Caco-2 (cell line): ENCODE measurements at regions not wholly inside any gene's neighbourhood (a gene's known extent, or its start where the extent isn't known, plus 50 kb on each side); places are given as distances from the start of the nearest gene placed in this dataset.

Source experiments
- BruUV-seq: library from RNA; stranded (reverse); fragments of 400-500 nt; replicated peaks from 2 replicates; lab custom pipeline; 2021; lab: Mats Ljungman, UMichigan
- CTCF ChIA-PET: fragments of 300-600 bp; sonication (Branson Sonifier 250); formaldehyde crosslinking; loops from one replicate; lab custom pipeline; 2022; ENCODE audit warnings: antibody characterized with exemption; lab: Charles Lee
- POLR2A ChIA-PET: fragments of 300-600 bp; sonication (Branson Sonifier 250); formaldehyde crosslinking; loops from one replicate; lab custom pipeline; 2022; ENCODE audit warnings: antibody characterized with exemption; lab: Charles Lee
- DNase-seq, 2 experiments: peaks; one replicate each; pipeline versions ENCODE4 v3.0.0 to v3.0.0-alpha.2; 2020 to 2022
- H3K27me3 ChIP-seq: replicated peaks from 2 replicates; pipeline ENCODE4 v1.6.0; 2011; ENCODE audit warnings: low read length; ENCODE audit not compliant: control insufficient read depth, insufficient read depth
- H3K36me3 ChIP-seq: 2 replicates; pipeline ENCODE4 v1.5.1; 2011; ENCODE audit warnings: low read length; ENCODE audit not compliant: control insufficient read depth, insufficient read depth
- H3K4me1 ChIP-seq: fragments of 250-450 bp; sonication (Bioruptor Pico); 2 replicates; pipeline ENCODE4 v1.5.1; 2020; ENCODE audit warnings: mild to moderate bottlenecking
- H3K4me3 ChIP-seq: 2 replicates; pipeline ENCODE4 v1.5.1; 2011; ENCODE audit warnings: low read depth, mild to moderate bottlenecking, control low read depth, low read length
- H3K9me3 ChIP-seq: fragments of 250-450 bp; sonication (Bioruptor Pico); 2 replicates; pipeline ENCODE4 v1.5.1; 2020; ENCODE audit warnings: mild to moderate bottlenecking, moderate library complexity
- H3K27ac Mint-ChIP-seq: one replicate; pipeline ENCODE4 v1.8.0; 2022; ENCODE audit warnings: mixed read lengths; ENCODE audit not compliant: unreplicated experiment
- H3K27me3 Mint-ChIP-seq: one replicate; pipeline ENCODE4 v1.8.0; 2022; ENCODE audit warnings: mixed read lengths; ENCODE audit not compliant: insufficient read depth, unreplicated experiment
- H3K36me3 Mint-ChIP-seq: one replicate; pipeline ENCODE4 v1.8.0; 2022; ENCODE audit warnings: mild to moderate bottlenecking, mixed read lengths; ENCODE audit not compliant: insufficient read depth, unreplicated experiment
- H3K4me1 Mint-ChIP-seq: one replicate; pipeline ENCODE4 v1.8.0; 2022; ENCODE audit warnings: low read depth, mixed read lengths; ENCODE audit not compliant: unreplicated experiment
- H3K4me3 Mint-ChIP-seq: one replicate; pipeline ENCODE4 v1.8.0; 2022; ENCODE audit warnings: mild to moderate bottlenecking, moderate library complexity, mixed read lengths; ENCODE audit not compliant: unreplicated experiment
- H3K9me3 Mint-ChIP-seq: one replicate; pipeline ENCODE4 v1.8.0; 2022; ENCODE audit warnings: mixed read lengths; ENCODE audit not compliant: unreplicated experiment
- CTCF ChIP-seq, 2 experiments: fragments of 200-600 bp in 1 of 2; IDR thresholded peaks; 1 replicate in 1 of 2; 2 replicates in 1 of 2; pipeline versions ENCODE4 v1.5.1 to v1.8.0; 2011 to 2022; ENCODE audit warnings: antibody characterized with exemption in 1 of 2, control low read depth in 1 of 2, inconsistent platforms in 1 of 2, low read depth in 1 of 2, low read length in 1 of 2, mild to moderate bottlenecking in 1 of 2, moderate library complexity in 1 of 2; ENCODE audit not compliant: insufficient read depth in 1 of 2, severe bottlenecking in 1 of 2, unreplicated experiment in 1 of 2
- intact Hi-C: fragments of 100-400 bp; cut with micrococcal nuclease; formaldehyde crosslinking; loops from one replicate; pipeline ENCODE4 v1.10.0; 2022; ENCODE audit not compliant: unreplicated experiment

GRCh38 chr1:147377263-147378246 is 135.1 kb downstream of the CHD1L start:
- Histone ChIP-seq H3K36me3 (no peaks in the 10 kb centered on the region), H3K9me3 (peaks cover 4% of the 10 kb centered on the region), H3K4me1 (no peaks in the 10 kb centered on the region), H3K27me3 (no peaks in the 10 kb centered on the region), H3K4me3 (no peak overlapping the region)
- H3K27me3 Mint-ChIP-seq: no peaks in the 10 kb centered on the region
- CTCF ChIA-PET: no interaction called here
- H3K27ac Mint-ChIP-seq: no peak overlapping the region
- H3K36me3 Mint-ChIP-seq: no peaks in the 10 kb centered on the region
- no peak for DNase-seq
- TF ChIP-seq CTCF (IDR thresholded peaks at IDR 0.05; ENCODE audit: insufficient read depth in 1 of 2, low read depth in 1 of 2, low read length in 1 of 2, severe bottlenecking in 1 of 2, unreplicated experiment in 1 of 2): no peak
- H3K4me3 Mint-ChIP-seq: no peak overlapping the region
- H3K9me3 Mint-ChIP-seq: no peaks in the 10 kb centered on the region
- POLR2A ChIA-PET: no interaction called here
- no TSS peak for BruUV-seq
- H3K4me1 Mint-ChIP-seq: no peaks in the 10 kb centered on the region
- intact Hi-C loops: no loop called here

- intact Hi-C loops: no loop called here
- H3K9me3 Mint-ChIP-seq: no peaks in the 10 kb centered on the region
- H3K36me3 ChIP-seq: no peaks in the 10 kb centered on the region
- no peak overlapping the region for H3K4me3 Mint-ChIP-seq
- H3K4me1 Mint-ChIP-seq: no peaks in the 10 kb centered on the region
- H3K27ac Mint-ChIP-seq: no peak overlapping the region
- ChIA-PET CTCF (no interaction called here), POLR2A (no interaction called here)
- no peaks in the 10 kb centered on the region for H3K36me3 Mint-ChIP-seq
- no peaks in the 10 kb centered on the region for H3K9me3 ChIP-seq
- BruUV-seq: no TSS peak
- DNase-seq: no peak
- no peaks in the 10 kb centered on the region for H3K4me1 ChIP-seq
- TF ChIP-seq CTCF (IDR thresholded peaks at IDR 0.05; ENCODE audit: insufficient read depth in 1 of 2, low read depth in 1 of 2, low read length in 1 of 2, severe bottlenecking in 1 of 2, unreplicated experiment in 1 of 2): no peak
- peaks cover 3% of the 10 kb centered on the region for H3K27me3 Mint-ChIP-seq
- H3K4me3 ChIP-seq: no peak overlapping the region
- H3K27me3 ChIP-seq: no peaks in the 10 kb centered on the region
Observed at GRCh38 chr1:147379889-147380288, 137.4 kb downstream of the CHD1L start.

GRCh38 chr1:147384804-147385203 is 142.3 kb downstream of the CHD1L start:
- no peak for TF ChIP-seq CTCF (IDR thresholded peaks at IDR 0.05; ENCODE audit: insufficient read depth in 1 of 2, low read depth in 1 of 2, low read length in 1 of 2, severe bottlenecking in 1 of 2, unreplicated experiment in 1 of 2)
- ChIA-PET CTCF (no interaction called here), POLR2A (no interaction called here)
- Histone ChIP-seq H3K4me1 (no peaks in the 10 kb centered on the region), H3K4me3 (no peak overlapping the region), H3K27me3 (no peaks in the 10 kb centered on the region), H3K9me3 (no peaks in the 10 kb centered on the region), H3K36me3 (no peaks in the 10 kb centered on the region)
- intact Hi-C loops: no loop called here
- no peak for DNase-seq
- H3K9me3 Mint-ChIP-seq: no peaks in the 10 kb centered on the region
- H3K4me1 Mint-ChIP-seq: no peaks in the 10 kb centered on the region
- peaks cover 3% of the 10 kb centered on the region for H3K27me3 Mint-ChIP-seq
- H3K4me3 Mint-ChIP-seq: no peak overlapping the region
- H3K27ac Mint-ChIP-seq: no peak overlapping the region
- H3K36me3 Mint-ChIP-seq: no peaks in the 10 kb centered on the region
- BruUV-seq: no TSS peak
